ENCODE measurements at regions not wholly inside any gene's neighbourhood (a gene's known extent, or its start where the extent isn't known, plus 50 kb on each side); places are given as distances from the start of the nearest gene placed in this dataset.

DNA sequence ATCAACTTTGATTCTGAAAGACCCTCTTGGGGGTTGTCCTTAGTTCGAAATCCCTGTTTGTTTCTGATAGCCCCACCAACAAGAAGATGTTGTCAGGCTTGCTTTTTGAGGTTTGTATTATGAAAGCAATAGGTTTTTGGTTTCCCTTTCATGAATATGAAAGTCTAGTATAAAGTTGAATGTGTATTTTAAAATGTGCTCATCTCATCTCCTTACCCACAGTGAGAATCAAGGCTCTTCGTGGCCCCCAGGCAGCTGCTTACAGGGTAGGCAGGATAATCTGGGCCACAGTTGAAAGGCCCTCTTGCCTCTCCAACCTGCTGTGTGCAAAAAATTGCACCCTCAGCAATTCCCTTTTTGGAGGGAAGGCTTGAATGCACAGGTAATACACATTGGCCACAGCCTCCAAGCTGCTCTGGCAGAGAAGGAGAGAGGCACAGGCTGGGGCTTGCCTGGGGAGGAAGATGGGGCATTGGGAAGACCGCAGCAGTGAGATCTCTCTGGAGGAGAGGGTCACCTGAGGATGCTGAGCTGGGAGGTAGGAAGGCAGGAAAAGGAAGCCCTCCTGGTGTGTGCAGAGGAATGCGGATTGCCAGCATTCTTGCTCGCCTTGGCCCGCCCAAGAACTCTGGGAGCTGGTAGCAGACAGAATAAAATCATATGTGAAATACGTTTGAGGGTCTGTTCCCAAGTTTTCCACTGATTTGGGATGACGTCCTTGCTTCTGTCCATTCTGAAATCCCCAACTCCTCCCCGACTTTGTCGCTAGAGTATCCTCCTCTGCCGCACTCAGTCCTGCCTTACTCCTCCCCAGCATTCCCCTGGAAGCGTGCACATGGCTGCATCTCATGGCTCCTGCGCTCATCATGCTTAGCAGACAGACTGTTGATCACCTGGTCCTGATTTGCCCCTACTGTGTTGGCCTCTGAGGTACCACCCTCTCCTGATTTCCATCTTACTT lies 196.4 kb downstream of the RPLP1 start:
- Histone ChIP-seq H3K36me3 (ENCODE audit: low read depth) (no peaks in the 10 kb centered on the region), H3K79me2 (ENCODE audit: low read depth) (no peaks in the 10 kb centered on the region), H3K4me3 (no peak overlapping the region), H4K20me1 (ENCODE audit: insufficient read depth) (no peaks in the 10 kb centered on the region), H2AFZ (no peak overlapping the region), H3K27me3 (ENCODE audit: insufficient read depth, low read depth) (no peaks in the 10 kb centered on the region), H3K27ac (no peak overlapping the region), H3K4me2 (peak overlapping the region; percentile 63), H3K4me1 (replicated peaks; ENCODE audit: insufficient read depth) (peaks cover 20% of the 10 kb centered on the region), H3K9me3 (ENCODE audit: insufficient read depth, low read depth) (no peaks in the 10 kb centered on the region), H3K9me2 (ENCODE audit: insufficient read depth) (no peaks in the 10 kb centered on the region), H3F3A (ENCODE audit: insufficient read depth, low read depth) (no peaks in the 10 kb centered on the region)
- DNase-seq: peak; percentile 50 to 70
- POLR2A ChIA-PET (ENCODE audit: unreplicated experiment): no interaction called here
- intact Hi-C loops (cut with micrococcal nuclease; ENCODE audit: unreplicated experiment): no loop called here
- no TSS peak for BruUV-seq (replicated peaks)
- TF ChIP-seq EZH2 (IDR thresholded peaks at IDR 0.05; ENCODE audit: low read depth): no peak
- TF ChIP-seq CTCF (conservative IDR thresholded peaks at IDR 0.05): no peak
- CTCF ChIA-PET: no interaction called here

GRCh38 chr15:69652293-69652692 lies 199.7 kb downstream of the RPLP1 start:
- no peak for DNase-seq
- H2AFZ ChIP-seq: no peak overlapping the region
- intact Hi-C loops (cut with micrococcal nuclease; ENCODE audit: unreplicated experiment): no loop called here
- no peaks in the 10 kb centered on the region for H3K9me2 ChIP-seq (ENCODE audit: insufficient read depth)
- no peaks in the 10 kb centered on the region for H3K27me3 ChIP-seq (ENCODE audit: insufficient read depth, low read depth)
- H3K79me2 ChIP-seq (ENCODE audit: low read depth): no peaks in the 10 kb centered on the region
- no peak overlapping the region for H3K27ac ChIP-seq
- H3K9me3 ChIP-seq (ENCODE audit: insufficient read depth, low read depth): no peaks in the 10 kb centered on the region
- ChIA-PET POLR2A (ENCODE audit: unreplicated experiment) (no interaction called here), CTCF (no interaction called here)
- H3K4me3 ChIP-seq: no peak overlapping the region
- TF ChIP-seq CTCF (conservative IDR thresholded peaks at IDR 0.05): no peak
- TF ChIP-seq EZH2 (IDR thresholded peaks at IDR 0.05; ENCODE audit: low read depth): no peak
- no peak overlapping the region for H3K4me2 ChIP-seq
- H3F3A ChIP-seq (ENCODE audit: insufficient read depth, low read depth): no peaks in the 10 kb centered on the region
- no peaks in the 10 kb centered on the region for H3K36me3 ChIP-seq (ENCODE audit: low read depth)
- H3K4me1 ChIP-seq (replicated peaks; ENCODE audit: insufficient read depth): peaks cover 26% of the 10 kb centered on the region
- BruUV-seq (replicated peaks): no TSS peak
- H4K20me1 ChIP-seq (ENCODE audit: insufficient read depth): no peaks in the 10 kb centered on the region

- H3K9me2 ChIP-seq (ENCODE audit: insufficient read depth): no peaks in the 10 kb centered on the region
- BruUV-seq (replicated peaks): no TSS peak
- no peak overlapping the region for H3K4me3 ChIP-seq
- ChIA-PET POLR2A (ENCODE audit: unreplicated experiment) (no interaction called here), CTCF (no interaction called here)
- H3K4me2 ChIP-seq: no peak overlapping the region
- H3K4me1 ChIP-seq (replicated peaks; ENCODE audit: insufficient read depth): peaks cover 26% of the 10 kb centered on the region
- DNase-seq: no peak
- H3K27ac ChIP-seq: no peak overlapping the region
- no peaks in the 10 kb centered on the region for H4K20me1 ChIP-seq (ENCODE audit: insufficient read depth)
- H2AFZ ChIP-seq: no peak overlapping the region
- intact Hi-C loops (cut with micrococcal nuclease; ENCODE audit: unreplicated experiment): no loop called here
- no peaks in the 10 kb centered on the region for H3K9me3 ChIP-seq (ENCODE audit: insufficient read depth, low read depth)
- no peaks in the 10 kb centered on the region for H3K27me3 ChIP-seq (ENCODE audit: insufficient read depth, low read depth)
- H3K36me3 ChIP-seq (ENCODE audit: low read depth): no peaks in the 10 kb centered on the region
- H3F3A ChIP-seq (ENCODE audit: insufficient read depth, low read depth): no peaks in the 10 kb centered on the region
- TF ChIP-seq EZH2 (IDR thresholded peaks at IDR 0.05; ENCODE audit: low read depth) (no peak), CTCF (conservative IDR thresholded peaks at IDR 0.05) (no peak)
- no peaks in the 10 kb centered on the region for H3K79me2 ChIP-seq (ENCODE audit: low read depth)
These were observed 200.2 kb downstream of the RPLP1 start for GRCh38 chr15:69652751-69653305.

All from PC-9 (cell line).